ENCODE measurements at regions not wholly inside any gene's neighbourhood (a gene's known extent, or its start where the extent isn't known, plus 50 kb on each side); places are given as distances from the start of the nearest gene placed in this dataset.

DNA sequence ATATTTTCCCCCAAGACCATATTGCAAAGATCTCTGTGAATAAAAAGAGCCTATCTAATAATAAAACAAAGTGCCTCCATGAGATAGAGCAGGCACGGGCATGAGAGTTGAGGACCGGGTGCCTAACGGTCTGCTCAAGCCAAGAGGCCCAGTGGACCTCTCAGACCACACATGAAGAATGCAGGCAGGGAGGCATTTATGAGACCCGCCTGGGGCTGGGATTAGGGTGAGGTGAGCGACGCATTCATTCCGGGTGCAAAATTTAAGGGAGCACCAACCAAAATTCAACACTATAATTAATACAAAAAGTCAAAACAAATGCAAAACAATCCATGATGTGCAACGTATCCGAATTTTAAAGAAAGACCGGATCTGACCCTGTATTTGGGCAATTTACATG lies 108.5 kb downstream of the MAF start:
- Mint-ChIP-seq H3K4me3 (no peak overlapping the region), H3K4me1 (no peaks in the 10 kb centered on the region), H3K27ac (no peak overlapping the region), H3K27me3 (ENCODE audit: insufficient read depth, low read depth, poor library complexity) (peaks cover 2% of the 10 kb centered on the region), H3K36me3 (ENCODE audit: low read depth) (no peaks in the 10 kb centered on the region), H3K9me3 (no peaks in the 10 kb centered on the region)
- Histone ChIP-seq H4K20me1 (replicated peaks; ENCODE audit: insufficient read depth) (no peaks in the 10 kb centered on the region), H3K4me2 (no peak overlapping the region), H3K27ac (ENCODE audit: low read depth) (no peak overlapping the region), H3K36me3 (ENCODE audit: insufficient read depth) (no peaks in the 10 kb centered on the region), H3F3A (replicated peaks; ENCODE audit: low read depth) (no peaks in the 10 kb centered on the region), H3K4me1 (ENCODE audit: insufficient read depth) (no peaks in the 10 kb centered on the region), H3K9me2 (ENCODE audit: insufficient read depth) (no peaks in the 10 kb centered on the region), H3K27me3 (ENCODE audit: insufficient read depth) (no peaks in the 10 kb centered on the region), H2AFZ (0 out of 2 replicates have a peak overlapping the region, but pooled peaks have one; percentile 14), H3K4me3 (no peak overlapping the region), H3K79me2 (replicated peaks; ENCODE audit: insufficient read depth) (no peaks in the 10 kb centered on the region)
- no peak for TF ChIP-seq EZH2phosphoT487 (IDR thresholded peaks at IDR 0.05; ENCODE audit: unreplicated experiment)
- TF ChIP-seq POLR2AphosphoS5 (IDR thresholded peaks at IDR 0.05; ENCODE audit: low read depth), result no peak
- no peak for TF ChIP-seq ETS1 (IDR thresholded peaks at IDR 0.05)
- no peak for TF ChIP-seq JUNB (IDR thresholded peaks at IDR 0.05; ENCODE audit: unreplicated experiment)
- TF ChIP-seq, protein P1, sequence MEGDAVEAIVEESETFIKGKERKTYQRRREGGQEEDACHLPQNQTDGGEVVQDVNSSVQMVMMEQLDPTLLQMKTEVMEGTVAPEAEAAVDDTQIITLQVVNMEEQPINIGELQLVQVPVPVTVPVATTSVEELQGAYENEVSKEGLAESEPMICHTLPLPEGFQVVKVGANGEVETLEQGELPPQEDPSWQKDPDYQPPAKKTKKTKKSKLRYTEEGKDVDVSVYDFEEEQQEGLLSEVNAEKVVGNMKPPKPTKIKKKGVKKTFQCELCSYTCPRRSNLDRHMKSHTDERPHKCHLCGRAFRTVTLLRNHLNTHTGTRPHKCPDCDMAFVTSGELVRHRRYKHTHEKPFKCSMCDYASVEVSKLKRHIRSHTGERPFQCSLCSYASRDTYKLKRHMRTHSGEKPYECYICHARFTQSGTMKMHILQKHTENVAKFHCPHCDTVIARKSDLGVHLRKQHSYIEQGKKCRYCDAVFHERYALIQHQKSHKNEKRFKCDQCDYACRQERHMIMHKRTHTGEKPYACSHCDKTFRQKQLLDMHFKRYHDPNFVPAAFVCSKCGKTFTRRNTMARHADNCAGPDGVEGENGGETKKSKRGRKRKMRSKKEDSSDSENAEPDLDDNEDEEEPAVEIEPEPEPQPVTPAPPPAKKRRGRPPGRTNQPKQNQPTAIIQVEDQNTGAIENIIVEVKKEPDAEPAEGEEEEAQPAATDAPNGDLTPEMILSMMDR (conservative IDR thresholded peaks at IDR 0.05; ENCODE audit: low read depth in 2 of 2), result no peak
- TF ChIP-seq REST (IDR thresholded peaks at IDR 0.05; ENCODE audit: unreplicated experiment), result no peak
- TF ChIP-seq STAT1 (IDR thresholded peaks at IDR 0.05; ENCODE audit: unreplicated experiment), result no peak
- TF ChIP-seq ZNF114 (CRISPR knock-in tag; IDR thresholded peaks at IDR 0.05), result no peak
- no peak for TF ChIP-seq ZNF462 (CRISPR knock-in tag; IDR thresholded peaks at IDR 0.05)
- DNase-seq (ENCODE audit: low spot score) (no peak), ATAC-seq (no peak)
